HG03159 (cell line): ENCODE measurements at regions not wholly inside any gene's neighbourhood (a gene's known extent, or its start where the extent isn't known, plus 50 kb on each side); places are given as distances from the start of the nearest gene placed in this dataset.

Source experiments
- ATAC-seq: cut with Tn5 transposase; IDR thresholded peaks from one replicate; pipeline ENCODE4 v1.9.1; 2021; ENCODE audit warnings: mild to moderate bottlenecking, moderate library complexity; ENCODE audit not compliant: unreplicated experiment

- no peak for ATAC-seq
Observed at GRCh38 chr17:5817475-5818395, 233.4 kb upstream of the NLRP1 start.

- ATAC-seq = no peak
Observed at GRCh38 chr17:5819396-5819795, 235.1 kb upstream of the NLRP1 start.

GRCh38 chr17:5819921-5820685 is 235.8 kb upstream of the NLRP1 start:
- no peak for ATAC-seq

GRCh38 chr17:5820721-5821456 is 236.6 kb upstream of the NLRP1 start:
- no peak for ATAC-seq

GRCh38 chr17:5821803-5822202 is 237.5 kb upstream of the NLRP1 start:
- no peak for ATAC-seq

GRCh38 chr17:5822281-5823060 is 238.2 kb upstream of the NLRP1 start:
- ATAC-seq = no peak

GRCh38 chr17:5823219-5823618 is 238.9 kb upstream of the NLRP1 start:
- no peak for ATAC-seq

- no peak for ATAC-seq
Observed at GRCh38 chr17:5825717-5826330, 241.5 kb upstream of the NLRP1 start.

GRCh38 chr17:5826384-5826783 is 242.1 kb upstream of the NLRP1 start:
- no peak for ATAC-seq

GRCh38 chr17:5830921-5831320 is 239.3 kb upstream of the WSCD1 start:
- no peak for ATAC-seq

GRCh38 chr17:5832886-5833285 is 237.3 kb upstream of the WSCD1 start:
- ATAC-seq = no peak

- ATAC-seq = no peak
Observed at GRCh38 chr17:5837055-5837491, 233.1 kb upstream of the WSCD1 start.

- ATAC-seq = no peak
Observed at GRCh38 chr17:5838661-5839300, 231.4 kb upstream of the WSCD1 start.

GRCh38 chr17:5840811-5841446 is 229.2 kb upstream of the WSCD1 start:
- no peak for ATAC-seq

- no peak for ATAC-seq
Observed at GRCh38 chr17:5841862-5842261, 228.3 kb upstream of the WSCD1 start.

- ATAC-seq = no peak
Observed at GRCh38 chr17:5843366-5844026, 226.7 kb upstream of the WSCD1 start.

- ATAC-seq = no peak
Observed at GRCh38 chr17:5846001-5846400, 224.2 kb upstream of the WSCD1 start.

- ATAC-seq = no peak
Observed at GRCh38 chr17:5854871-5855554, 215.2 kb upstream of the WSCD1 start.
